ENCODE measurements at regions not wholly inside any gene's neighbourhood (a gene's known extent, or its start where the extent isn't known, plus 50 kb on each side); places are given as distances from the start of the nearest gene placed in this dataset.

DNA sequence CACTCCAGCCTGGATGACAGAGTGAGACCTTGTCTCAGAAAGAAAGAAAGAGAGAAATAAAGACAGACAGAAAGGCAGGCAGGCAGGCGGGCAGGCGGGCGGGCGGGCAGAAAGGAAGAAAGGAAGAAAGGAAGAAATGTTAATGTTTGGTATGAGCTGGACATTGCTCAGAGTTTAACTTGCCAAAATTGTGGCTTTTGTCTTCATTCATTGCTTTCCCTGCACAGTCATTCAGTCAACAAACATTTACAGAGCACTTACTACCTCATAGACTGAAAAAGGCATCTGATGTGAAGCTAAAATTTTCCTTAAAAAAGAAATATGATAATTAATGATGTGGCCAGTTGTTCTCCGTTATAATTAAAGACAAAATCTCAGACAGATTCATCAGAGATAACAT lies 247.1 kb downstream of the SPTSSA start:
- CTCF ChIA-PET = no interaction called here
- H3K79me2 ChIP-seq (ENCODE audit: low read depth) = no peaks in the 10 kb centered on the region

DNA sequence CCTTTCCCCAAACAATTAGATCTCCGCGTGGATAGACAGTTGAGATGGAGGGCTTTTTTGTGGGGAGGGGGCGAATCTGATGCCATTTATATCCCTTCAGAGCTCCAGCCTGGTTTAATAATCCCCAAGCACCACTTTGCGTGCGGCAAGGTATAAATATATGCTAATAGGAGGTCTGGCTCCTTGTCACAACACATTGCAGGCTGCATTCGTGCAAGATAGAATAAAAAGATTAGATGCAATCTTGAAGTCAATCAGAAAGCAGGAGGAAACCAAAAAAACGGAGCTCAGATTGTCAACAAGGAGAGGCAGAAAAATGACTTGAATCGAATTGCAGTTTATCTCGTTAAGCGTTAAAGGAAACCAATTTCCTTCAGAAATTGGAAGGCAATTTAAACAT lies 248.7 kb downstream of the SPTSSA start:
- no peaks in the 10 kb centered on the region for H3K79me2 ChIP-seq (ENCODE audit: low read depth)
- no peak for TF ChIP-seq EZH2 (IDR thresholded peaks at IDR 0.05; ENCODE audit: low read depth)
- TF ChIP-seq, protein P1, sequence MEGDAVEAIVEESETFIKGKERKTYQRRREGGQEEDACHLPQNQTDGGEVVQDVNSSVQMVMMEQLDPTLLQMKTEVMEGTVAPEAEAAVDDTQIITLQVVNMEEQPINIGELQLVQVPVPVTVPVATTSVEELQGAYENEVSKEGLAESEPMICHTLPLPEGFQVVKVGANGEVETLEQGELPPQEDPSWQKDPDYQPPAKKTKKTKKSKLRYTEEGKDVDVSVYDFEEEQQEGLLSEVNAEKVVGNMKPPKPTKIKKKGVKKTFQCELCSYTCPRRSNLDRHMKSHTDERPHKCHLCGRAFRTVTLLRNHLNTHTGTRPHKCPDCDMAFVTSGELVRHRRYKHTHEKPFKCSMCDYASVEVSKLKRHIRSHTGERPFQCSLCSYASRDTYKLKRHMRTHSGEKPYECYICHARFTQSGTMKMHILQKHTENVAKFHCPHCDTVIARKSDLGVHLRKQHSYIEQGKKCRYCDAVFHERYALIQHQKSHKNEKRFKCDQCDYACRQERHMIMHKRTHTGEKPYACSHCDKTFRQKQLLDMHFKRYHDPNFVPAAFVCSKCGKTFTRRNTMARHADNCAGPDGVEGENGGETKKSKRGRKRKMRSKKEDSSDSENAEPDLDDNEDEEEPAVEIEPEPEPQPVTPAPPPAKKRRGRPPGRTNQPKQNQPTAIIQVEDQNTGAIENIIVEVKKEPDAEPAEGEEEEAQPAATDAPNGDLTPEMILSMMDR (conservative IDR thresholded peaks at IDR 0.05) = no peak
- no peaks in the 10 kb centered on the region for H3K9me3 ChIP-seq (ENCODE audit: insufficient read depth, low read depth)
- CTCF ChIA-PET = interaction anchor here (0.5 kb wide), 1 partner anchor 90 kb away, joined by 4 read pairs; no protein-coding TSS in a partner anchor
- no peak overlapping the region for H3K4me2 ChIP-seq
- H3K4me3 ChIP-seq = no peak overlapping the region
- BruUV-seq (replicated peaks) = no TSS peak
- H3F3A ChIP-seq (ENCODE audit: insufficient read depth, low read depth) = no peaks in the 10 kb centered on the region
- H3K9me2 ChIP-seq (ENCODE audit: insufficient read depth) = no peaks in the 10 kb centered on the region
- no peaks in the 10 kb centered on the region for H3K36me3 ChIP-seq (ENCODE audit: low read depth)
- intact Hi-C loops (cut with micrococcal nuclease; ENCODE audit: unreplicated experiment) = no loop called here
- H3K27me3 ChIP-seq (ENCODE audit: insufficient read depth, low read depth) = no peaks in the 10 kb centered on the region
- no peak for DNase-seq
- no peaks in the 10 kb centered on the region for H4K20me1 ChIP-seq (ENCODE audit: insufficient read depth)
- H3K4me1 ChIP-seq (replicated peaks; ENCODE audit: insufficient read depth) = no peaks in the 10 kb centered on the region
- no peak overlapping the region for H3K27ac ChIP-seq
- POLR2A ChIA-PET (ENCODE audit: unreplicated experiment) = no interaction called here
- no peak overlapping the region for H2AFZ ChIP-seq

More for the DNA sequence above, 247.1 kb downstream of the SPTSSA start:
- TF ChIP-seq, protein P1 (conservative IDR thresholded peaks at IDR 0.05) = no peak
- no peak for TF ChIP-seq EZH2 (IDR thresholded peaks at IDR 0.05; ENCODE audit: low read depth)
- Histone ChIP-seq H3K27me3 (ENCODE audit: insufficient read depth, low read depth) (no peaks in the 10 kb centered on the region), H2AFZ (no peak overlapping the region), H3K4me1 (replicated peaks; ENCODE audit: insufficient read depth) (no peaks in the 10 kb centered on the region), H3K36me3 (ENCODE audit: low read depth) (no peaks in the 10 kb centered on the region), H3K9me2 (ENCODE audit: insufficient read depth) (no peaks in the 10 kb centered on the region), H3K4me2 (no peak overlapping the region), H3K9me3 (ENCODE audit: insufficient read depth, low read depth) (no peaks in the 10 kb centered on the region), H3K4me3 (no peak overlapping the region), H4K20me1 (ENCODE audit: insufficient read depth) (no peaks in the 10 kb centered on the region), H3F3A (ENCODE audit: insufficient read depth, low read depth) (no peaks in the 10 kb centered on the region), H3K27ac (no peak overlapping the region)
- POLR2A ChIA-PET (ENCODE audit: unreplicated experiment) = no interaction called here
- intact Hi-C loops (cut with micrococcal nuclease; ENCODE audit: unreplicated experiment) = no loop called here
- BruUV-seq (replicated peaks) = no TSS peak
- DNase-seq = no peak

DNA sequence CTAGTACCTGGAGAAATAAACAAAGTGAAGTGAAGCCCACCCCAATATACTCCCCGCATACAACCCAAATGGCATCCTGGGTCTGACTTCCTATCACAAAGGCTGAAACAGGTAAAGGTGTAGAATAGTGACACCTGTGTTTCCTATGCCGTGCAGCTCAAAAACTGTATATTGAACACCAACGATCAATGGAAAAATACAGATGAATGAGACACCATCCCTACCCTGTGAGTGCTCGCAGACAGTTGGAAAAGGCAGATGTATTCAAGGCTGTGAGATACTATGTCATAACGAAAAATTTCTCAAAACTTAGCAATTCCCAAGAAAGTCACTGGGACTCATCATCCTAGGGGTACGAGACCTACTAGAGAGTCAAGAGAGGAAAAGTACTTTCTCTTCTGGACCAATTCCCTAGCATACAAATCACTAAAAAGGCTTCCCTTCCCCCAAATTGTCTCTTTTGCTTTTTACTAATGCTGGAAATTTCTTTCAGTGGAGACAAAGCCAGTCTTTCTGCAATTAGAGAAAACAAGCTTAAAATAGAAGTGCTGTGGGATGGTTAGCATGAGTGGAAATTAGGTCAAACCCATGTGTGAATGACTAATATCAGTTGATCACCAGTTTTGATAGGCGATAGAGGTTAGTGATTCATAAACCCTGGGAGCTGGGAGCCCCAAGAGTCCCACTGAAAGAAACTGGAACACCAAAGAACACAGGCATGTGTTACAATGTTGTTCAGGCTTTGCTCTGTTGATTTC lies 249.7 kb downstream of the SPTSSA start:
- Histone ChIP-seq H4K20me1 (ENCODE audit: insufficient read depth) (no peaks in the 10 kb centered on the region), H3K79me2 (ENCODE audit: low read depth) (no peaks in the 10 kb centered on the region), H2AFZ (no peak overlapping the region), H3K9me2 (ENCODE audit: insufficient read depth) (no peaks in the 10 kb centered on the region), H3K27me3 (ENCODE audit: insufficient read depth, low read depth) (no peaks in the 10 kb centered on the region), H3K4me1 (replicated peaks; ENCODE audit: insufficient read depth) (no peaks in the 10 kb centered on the region), H3K27ac (no peak overlapping the region), H3K4me3 (no peak overlapping the region), H3K9me3 (ENCODE audit: insufficient read depth, low read depth) (no peaks in the 10 kb centered on the region), H3K4me2 (no peak overlapping the region), H3F3A (ENCODE audit: insufficient read depth, low read depth) (no peaks in the 10 kb centered on the region), H3K36me3 (ENCODE audit: low read depth) (no peaks in the 10 kb centered on the region)
- intact Hi-C loops (cut with micrococcal nuclease; ENCODE audit: unreplicated experiment) = no loop called here
- TF ChIP-seq, protein P1 (conservative IDR thresholded peaks at IDR 0.05) = no peak
- no peak for TF ChIP-seq EZH2 (IDR thresholded peaks at IDR 0.05; ENCODE audit: low read depth)
- CTCF ChIA-PET = no interaction called here
- no peak for DNase-seq
- POLR2A ChIA-PET (ENCODE audit: unreplicated experiment) = no interaction called here
- no TSS peak for BruUV-seq (replicated peaks)
